H1 (cell line): ENCODE measurements at regions not wholly inside any gene's neighbourhood (a gene's known extent, or its start where the extent isn't known, plus 50 kb on each side); places are given as distances from the start of the nearest gene placed in this dataset.

ENCODE experiments used
- CTCF ChIA-PET: fragments of 300-600 bp; sonication (Branson Sonifier 250); formaldehyde crosslinking; loops from one replicate; lab custom pipeline; 2021; ENCODE audit not compliant: partially characterized antibody; lab: Charles Lee
- POLR2A ChIA-PET: fragments of 300-600 bp; sonication (Branson Sonifier 250); formaldehyde crosslinking; loops from one replicate; lab custom pipeline; 2021; ENCODE audit warnings: inconsistent platforms; ENCODE audit not compliant: partially characterized antibody; lab: Charles Lee
- DNase-seq, 2 experiments: peaks; one replicate each; pipeline versions ENCODE4 v3.0.0 to v3.0.0-alpha.2; 2010 to 2022; ENCODE audit warnings: low spot score in 2 of 2, low read depth in 1 of 2, mixed read lengths in 1 of 2
- FAIRE-seq: peaks from 2 replicates; lab custom pipeline; 2011; peaks lifted over from hg19 to GRCh38; lab: Jason Lieb, UNC
- H2AFZ ChIP-seq: 2 replicates; pipeline ENCODE4 v1.8.1; 2012; ENCODE audit warnings: low read length, inconsistent platforms
- H2AK5ac ChIP-seq: 2 replicates; pipeline ENCODE4 v1.6.1; 2013; ENCODE audit warnings: low read depth, low read length
- H2BK120ac ChIP-seq: replicated peaks from 2 replicates; pipeline ENCODE3; 2013; ENCODE audit warnings: low read depth, low read length, inconsistent platforms
- H2BK12ac ChIP-seq: 2 replicates; pipeline ENCODE4 v1.6.1; 2013; ENCODE audit warnings: low read depth, low read length
- H2BK15ac ChIP-seq: 2 replicates; pipeline ENCODE4 v1.6.1; 2013; ENCODE audit warnings: low read length
- H2BK20ac ChIP-seq: 2 replicates; pipeline ENCODE4 v1.6.1; 2013; ENCODE audit warnings: low read length
- H2BK5ac ChIP-seq: 2 replicates; pipeline ENCODE4 v1.6.1; 2013; ENCODE audit warnings: low read depth, low read length
- H3K14ac ChIP-seq: 2 replicates; pipeline ENCODE4 v1.6.1; 2013; ENCODE audit warnings: inconsistent platforms; ENCODE audit not compliant: insufficient read length
- H3K18ac ChIP-seq: 2 replicates; pipeline ENCODE4 v1.6.1; 2013; ENCODE audit warnings: low read length; ENCODE audit errors: extremely low read depth
- H3K23ac ChIP-seq: 2 replicates; pipeline ENCODE4 v1.6.1; 2013; ENCODE audit warnings: inconsistent platforms; ENCODE audit not compliant: insufficient read length
- H3K23me2 ChIP-seq: 2 replicates; pipeline ENCODE4 v1.6.1; 2013; ENCODE audit warnings: low read depth, low read length
- H3K27ac ChIP-seq: 2 replicates; pipeline ENCODE4 v1.6.1; 2011; ENCODE audit warnings: low read depth, low read length, inconsistent platforms
- H3K27me3 ChIP-seq, 4 experiments: replicated peaks in 1 of 4; 1 replicate in 1 of 4; 2 replicates in 3 of 4; pipeline versions ENCODE4 v1.6.1 to v1.8.1; 2011 to 2013; ENCODE audit warnings: low read length in 3 of 4, mild to moderate bottlenecking in 3 of 4, inconsistent platforms in 2 of 4, mixed read lengths in 2 of 4, moderate library complexity in 1 of 4; ENCODE audit not compliant: control insufficient read depth in 3 of 4, insufficient read depth in 3 of 4; ENCODE audit errors: extremely low read depth in 1 of 4
- H3K36me3 ChIP-seq, 4 experiments: 2 replicates each; pipeline versions ENCODE4 v1.6.1 to v1.8.1; 2011 to 2013; ENCODE audit warnings: mild to moderate bottlenecking in 4 of 4, low read length in 3 of 4, moderate library complexity in 2 of 4, control low read depth in 1 of 4, inconsistent platforms in 1 of 4; ENCODE audit not compliant: insufficient read depth in 4 of 4, control insufficient read depth in 2 of 4
- H3K4ac ChIP-seq: replicated peaks from 2 replicates; pipeline ENCODE3; 2013; ENCODE audit warnings: low read length, low read depth, mixed read lengths, inconsistent platforms; ENCODE audit not compliant: insufficient read length
- H3K4me1 ChIP-seq, 4 experiments: replicated peaks in 1 of 4; 1 replicate in 1 of 4; 2 replicates in 3 of 4; pipeline versions ENCODE4 v1.6.1 to v1.8.1; 2011 to 2013; ENCODE audit warnings: low read length in 3 of 4, inconsistent platforms in 2 of 4, mixed read lengths in 1 of 4; ENCODE audit not compliant: insufficient read depth in 4 of 4, control insufficient read depth in 3 of 4
- H3K4me2 ChIP-seq, 2 experiments: 2 replicates each; pipeline versions ENCODE4 v1.6.1 to v1.8.1; 2011 to 2013; ENCODE audit warnings: low read depth in 2 of 2, low read length in 2 of 2, control low read depth in 1 of 2, inconsistent platforms in 1 of 2, mild to moderate bottlenecking in 1 of 2; ENCODE audit not compliant: insufficient read depth in 1 of 2
- H3K4me3 ChIP-seq, 4 experiments: fragments of 200-600, 300-600 bp in 1 of 4; sonication (generic), shearing (Covaris generic), sonication (Bioruptor Twin) in 1 of 4; 2 replicates each; pipeline versions ENCODE4 v1.5.1 to v1.8.1; 2011 to 2016; ENCODE audit warnings: low read length in 4 of 4, low read depth in 3 of 4, control low read depth in 2 of 4, inconsistent platforms in 2 of 4, mild to moderate bottlenecking in 2 of 4, mixed read lengths in 1 of 4, moderate library complexity in 1 of 4; ENCODE audit not compliant: insufficient read depth in 2 of 4; ENCODE audit errors: extremely low read depth in 1 of 4
- H3K56ac ChIP-seq: replicated peaks from 2 replicates; pipeline ENCODE3; 2013; ENCODE audit warnings: low read depth, mild to moderate bottlenecking, mixed read lengths, low read length, inconsistent platforms; ENCODE audit not compliant: insufficient read length
- H3K79me1 ChIP-seq: 2 replicates; pipeline ENCODE4 v1.6.1; 2013; ENCODE audit warnings: low read depth, low read length, control low read depth
- H3K79me2 ChIP-seq, 2 experiments: 2 replicates each; pipeline versions ENCODE4 v1.6.1 to v1.8.1; 2012 to 2013; ENCODE audit warnings: low read length in 2 of 2, mild to moderate bottlenecking in 2 of 2, inconsistent platforms in 1 of 2; ENCODE audit not compliant: insufficient read depth in 2 of 2, control insufficient read depth in 1 of 2
- H3K9ac ChIP-seq, 4 experiments: replicated peaks in 1 of 4; 1 replicate in 1 of 4; 2 replicates in 3 of 4; pipeline versions ENCODE4 v1.6.1 to v1.8.1; 2011 to 2013; ENCODE audit warnings: low read depth in 3 of 4, low read length in 3 of 4, control low read depth in 2 of 4, mild to moderate bottlenecking in 2 of 4, moderate library complexity in 2 of 4, inconsistent platforms in 1 of 4; ENCODE audit errors: extremely low read depth in 1 of 4
- H3K9me3 ChIP-seq, 2 experiments: 2 replicates each; pipeline versions ENCODE4 v1.6.1 to v1.8.1; 2012 to 2013; ENCODE audit warnings: mild to moderate bottlenecking in 2 of 2, moderate library complexity in 2 of 2, control low read depth in 1 of 2, inconsistent platforms in 1 of 2, low read depth in 1 of 2, low read length in 1 of 2, mixed read lengths in 1 of 2; ENCODE audit not compliant: insufficient read depth in 2 of 2
- H4K20me1 ChIP-seq, 2 experiments: replicated peaks in 1 of 2; 2 replicates each; pipeline versions ENCODE3 to v1.8.1; 2011 to 2013; ENCODE audit warnings: inconsistent platforms in 2 of 2, low read length in 2 of 2, mild to moderate bottlenecking in 1 of 2; ENCODE audit not compliant: insufficient read depth in 2 of 2, control insufficient read depth in 1 of 2
- H4K5ac ChIP-seq: 2 replicates; pipeline ENCODE4 v1.6.1; 2013; ENCODE audit warnings: low read length, low read depth, mixed read lengths, inconsistent platforms; ENCODE audit not compliant: insufficient read length
- H4K8ac ChIP-seq: 2 replicates; pipeline ENCODE4 v1.8.0; 2013; ENCODE audit warnings: mild to moderate bottlenecking, moderate library complexity, low read length, inconsistent platforms; ENCODE audit not compliant: insufficient read depth; ENCODE audit errors: extremely low read depth
- H4K91ac ChIP-seq: replicated peaks from 2 replicates; pipeline ENCODE3; 2013; ENCODE audit warnings: low read length, mixed read lengths, inconsistent platforms; ENCODE audit not compliant: insufficient read length
- ATF2 ChIP-seq: IDR thresholded peaks from 2 replicates; pipeline ENCODE4 v1.6.1; 2012; ENCODE audit warnings: low read length, inconsistent platforms
- BRCA1 ChIP-seq: IDR thresholded peaks from 2 replicates; pipeline ENCODE4 v1.6.1; 2012; ENCODE audit warnings: low read depth, low read length, improper control_type of control experiment
- CBX8 ChIP-seq: fragments of 300-800, 300-1000 bp; sonication (generic); IDR thresholded peaks from 2 replicates; pipeline ENCODE4 v1.7.1; 2016; ENCODE audit warnings: low read depth, low read length, borderline replicate concordance
- CTBP2 ChIP-seq: IDR thresholded peaks from 2 replicates; pipeline ENCODE4 v1.7.0; 2011; ENCODE audit warnings: borderline replicate concordance, mild to moderate bottlenecking, moderate library complexity, mixed read lengths, low read length; ENCODE audit not compliant: insufficient read depth, insufficient read length
- KDM5A ChIP-seq: fragments of 200-600 bp; IDR thresholded peaks from 2 replicates; pipeline ENCODE4 v1.7.1; 2012; ENCODE audit warnings: mild to moderate bottlenecking, low read length, inconsistent platforms, mixed read lengths
- PHF8 ChIP-seq: fragments of 200-600 bp; sonication (generic); conservative IDR thresholded peaks from 2 replicates; pipeline ENCODE4 v1.7.1; 2012; ENCODE audit warnings: low read depth, mild to moderate bottlenecking, inconsistent platforms, low read length, moderate library complexity
- POLR2A ChIP-seq, 2 experiments: IDR thresholded peaks; 1 replicate in 1 of 2; 2 replicates in 1 of 2; pipeline ENCODE4 v1.6.1; 2011; ENCODE audit warnings: low read depth in 2 of 2, low read length in 2 of 2, mild to moderate bottlenecking in 2 of 2; ENCODE audit errors: control extremely low read depth in 1 of 2
- POLR2AphosphoS5 ChIP-seq: IDR thresholded peaks from 2 replicates; pipeline ENCODE4 v1.6.1; 2011; ENCODE audit warnings: low read depth, low read length
- RFX5 ChIP-seq: IDR thresholded peaks from 2 replicates; pipeline ENCODE4 v1.6.1; 2011; ENCODE audit warnings: low read depth, low read length, improper control_type of control experiment, borderline replicate concordance
- RXRA ChIP-seq: IDR thresholded peaks from 2 replicates; pipeline ENCODE4 v1.6.1; 2011; ENCODE audit warnings: low read depth, mild to moderate bottlenecking, low read length, moderate library complexity; ENCODE audit not compliant: insufficient read depth
- SIN3A ChIP-seq, 2 experiments: IDR thresholded peaks in 1 of 2; conservative IDR thresholded peaks in 1 of 2; 2 replicates each; pipeline ENCODE4 v1.6.1; 2011 to 2012; ENCODE audit warnings: low read length in 2 of 2, improper control_type of control experiment in 1 of 2, low read depth in 1 of 2, mild to moderate bottlenecking in 1 of 2
- SP1 ChIP-seq: IDR thresholded peaks from 2 replicates; pipeline ENCODE4 v1.6.1; 2011; ENCODE audit warnings: low read depth, low read length
- TBP ChIP-seq: IDR thresholded peaks from 2 replicates; pipeline ENCODE4 v1.6.1; 2011; ENCODE audit warnings: low read depth, low read length, improper control_type of control experiment
- WGBS, 2 experiments: shearing (Covaris generic) in 1 of 2; methylation state at CpG; one replicate each; pipeline versions ENCODE4 v1.1.6 to v1.1.7; 2013 to 2015; ENCODE audit warnings: low lambda C conversion rate in 2 of 2, mixed read lengths in 2 of 2, inconsistent platforms in 1 of 2, low coverage in 1 of 2, missing lambda C conversion rate in 1 of 2; ENCODE audit not compliant: insufficient replicate concordance in 2 of 2, insufficient coverage in 1 of 2, insufficient read length in 1 of 2; ENCODE audit errors: extremely low coverage in 1 of 2, missing lambda C conversion rate in 1 of 2; 5-methylcytosine and 5-hydroxymethylcytosine counted together

- H3K27ac ChIP-seq: no peak overlapping the region
Observed at GRCh38 chr3:16055606-16056211, 118.8 kb upstream of the GALNT15 start.

More at GRCh38 chr3:16055606-16056211, 118.8 kb upstream of the GALNT15 start:
- Histone ChIP-seq H2BK120ac (no peak overlapping the region), H3K4me3 (no peak overlapping the region), H3K56ac (no peak overlapping the region), H3K4me1 (no peaks in the 10 kb centered on the region), H2AK5ac (no peak overlapping the region), H3K4me2 (no peak overlapping the region), H2BK20ac (no peak overlapping the region), H3K18ac (no peak overlapping the region), H3K9me3 (no peaks in the 10 kb centered on the region), H3K79me1 (no peaks in the 10 kb centered on the region), H3K79me2 (no peaks in the 10 kb centered on the region), H3K27me3 (no peaks in the 10 kb centered on the region), H3K36me3 (no peaks in the 10 kb centered on the region), H3K9ac (no peak overlapping the region), H4K8ac (no peak overlapping the region), H2AFZ (no peak overlapping the region), H3K14ac (no peak overlapping the region), H3K4ac (no peak overlapping the region), H2BK15ac (no peak overlapping the region), H3K23ac (no peak overlapping the region), H2BK12ac (no peak overlapping the region), H4K91ac (no peak overlapping the region), H4K5ac (no peak overlapping the region), H2BK5ac (no peak overlapping the region), H4K20me1 (no peaks in the 10 kb centered on the region), H3K23me2 (no peaks in the 10 kb centered on the region)
- POLR2A ChIA-PET: interaction anchor here (0.7 kb wide), 1 partner anchor 203 kb away, joined by 3 read pairs; no protein-coding TSS in a partner anchor
- DNase-seq (no peak), FAIRE-seq (no peak)
- 85% methylated on average over 7 of the region's 7 CpGs; no CpG with 5 or more reads in 1 of the 2 experiments for WGBS, 2 experiments
- no peak for TF ChIP-seq RXRA
- no peak for TF ChIP-seq CBX8
- no peak for TF ChIP-seq SIN3A (conservative IDR thresholded peaks at IDR 0.05 in 1 of 2, IDR thresholded peaks at IDR 0.05 in 1 of 2; ENCODE audit: low read depth in 1 of 2, low read length in 2 of 2)
- no peak for TF ChIP-seq RFX5
- TF ChIP-seq SP1: no peak
- no peak for TF ChIP-seq BRCA1
- no peak for TF ChIP-seq PHF8
- no peak for TF ChIP-seq KDM5A
- no peak for TF ChIP-seq CTBP2
- TF ChIP-seq POLR2AphosphoS5: no peak
- no peak for TF ChIP-seq TBP
- no peak for TF ChIP-seq ATF2
- no peak for TF ChIP-seq POLR2A (IDR thresholded peaks at IDR 0.05; ENCODE audit: control extremely low read depth in 1 of 2, low read depth in 2 of 2, low read length in 2 of 2)
- CTCF ChIA-PET: interaction anchor here (1.4 to 1.8 kb wide), 2 partner anchors 123 to 126 kb away, joined by 5 to 8 read pairs; no protein-coding TSS in a partner anchor
